ENCODE measurements at regions not wholly inside any gene's neighbourhood (a gene's known extent, or its start where the extent isn't known, plus 50 kb on each side); places are given as distances from the start of the nearest gene placed in this dataset.

- WGBS (ENCODE audit: insufficient coverage, insufficient replicate concordance, low lambda C conversion rate, missing lambda C conversion rate), result 42% methylated on average over 5 of the region's 5 CpGs
Observed at GRCh38 chr5:23864786-23865185, 357.4 kb downstream of the PRDM9 start.

More at GRCh38 chr5:23864786-23865185, 357.4 kb downstream of the PRDM9 start:
- Histone ChIP-seq H3K79me2 (ENCODE audit: control insufficient read depth, insufficient read depth, low read length) (no peaks in the 10 kb centered on the region), H4K20me1 (ENCODE audit: control insufficient read depth, insufficient read depth) (no peaks in the 10 kb centered on the region), H3K9ac (ENCODE audit: control insufficient read depth, insufficient read depth, low read length) (no peak overlapping the region), H3K4me3 (no peak overlapping the region), H3K4me1 (ENCODE audit: control insufficient read depth, insufficient read depth, low read length) (no peaks in the 10 kb centered on the region), H3K4me2 (ENCODE audit: control insufficient read depth, insufficient read depth) (no peak overlapping the region), H3K36me3 (ENCODE audit: control insufficient read depth in 2 of 2, insufficient read depth in 2 of 2, low read length in 1 of 2) (no peaks in the 10 kb centered on the region), H3K9me3 (replicated peaks; ENCODE audit: control insufficient read depth, insufficient read depth, low read length) (no peaks in the 10 kb centered on the region), H3K27ac (ENCODE audit: control insufficient read depth, insufficient read depth) (no peak overlapping the region), H2AFZ (ENCODE audit: control insufficient read depth, low read depth, low read length) (no peak overlapping the region), H3K27me3 (replicated peaks in 1 of 2; ENCODE audit: control insufficient read depth in 2 of 2, insufficient read depth in 2 of 2, low read length in 1 of 2) (no peaks in the 10 kb centered on the region)
- TF ChIP-seq IRF4 (IDR thresholded peaks at IDR 0.05; ENCODE audit: low read depth, low read length), result no peak
- no peak for TF ChIP-seq BRCA1 (IDR thresholded peaks at IDR 0.05; ENCODE audit: low read depth, low read length)
- TF ChIP-seq IKZF1 (conservative IDR thresholded peaks at IDR 0.05), result no peak
- no peak for TF ChIP-seq ZNF384 (IDR thresholded peaks at IDR 0.05; ENCODE audit: borderline replicate concordance, low read depth, low read length)
- TF ChIP-seq ASH2L (IDR thresholded peaks at IDR 0.05; ENCODE audit: borderline replicate concordance, low read depth), result no peak
- TF ChIP-seq MEF2B (IDR thresholded peaks at IDR 0.05; ENCODE audit: partially characterized antibody, poor library complexity, severe bottlenecking), result no peak
- no peak for TF ChIP-seq GABPA (IDR thresholded peaks at IDR 0.05; ENCODE audit: low read depth)
- no peak for TF ChIP-seq SREBF1 (IDR thresholded peaks at IDR 0.05; ENCODE audit: low read length)
- TF ChIP-seq, protein P1, sequence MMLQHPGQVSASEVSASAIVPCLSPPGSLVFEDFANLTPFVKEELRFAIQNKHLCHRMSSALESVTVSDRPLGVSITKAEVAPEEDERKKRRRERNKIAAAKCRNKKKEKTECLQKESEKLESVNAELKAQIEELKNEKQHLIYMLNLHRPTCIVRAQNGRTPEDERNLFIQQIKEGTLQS (IDR thresholded peaks at IDR 0.05; ENCODE audit: borderline replicate concordance, extremely low read depth, low read depth, low read length), result no peak
- TF ChIP-seq CHD1 (IDR thresholded peaks at IDR 0.05; ENCODE audit: low read depth, low read length), result no peak
- no peak for TF ChIP-seq TBL1XR1 (IDR thresholded peaks at IDR 0.05; ENCODE audit: low read depth, low read length)
- TF ChIP-seq EED (IDR thresholded peaks at IDR 0.05; ENCODE audit: low read depth), result no peak
- TF ChIP-seq USF1 (IDR thresholded peaks at IDR 0.05; ENCODE audit: borderline replicate concordance, extremely low read length, insufficient read depth, low read depth, low read length), result no peak
- DNase-seq (ENCODE audit: low read depth, low spot score) (no peak), ATAC-seq (no peak; the same call in 2 of the 3 replicates), FAIRE-seq (no peak)
- ChIA-PET RAD21 (ENCODE audit: unreplicated experiment) (no interaction called here), POLR2A (no interaction called here), CTCF (interaction anchor here (1.4 kb wide), 1 partner anchor 52 kb away, joined by 5 read pairs; no protein-coding TSS in a partner anchor), SMC1A (ENCODE audit: uncharacterized antibody, unreplicated experiment) (interaction anchor here (0.8 kb wide), 1 partner anchor 25 kb away, joined by 3 read pairs; no protein-coding TSS in a partner anchor)
- in situ Hi-C loops (cut with MboI) (no loop called here), intact Hi-C loops (cut with micrococcal nuclease; ENCODE audit: unreplicated experiment) (no loop called here)
- no TSS peak for BruUV-seq (replicated peaks)

Data from GM12878 (cell line).